Retinal pigment epithelial cell (primary cell): ENCODE measurements at regions not wholly inside any gene's neighbourhood (a gene's known extent, or its start where the extent isn't known, plus 50 kb on each side); places are given as distances from the start of the nearest gene placed in this dataset.
"Not testable (repeated sequence)": the region's sequence is repeated elsewhere in the genome, so short reads cannot be mapped to it uniquely, and the experiment has no call there.

Experiments
- DNase-seq: peaks from one replicate; pipeline ENCODE4 v3.0.0-alpha.2; 2010; ENCODE audit warnings: low read depth
- H3K4me3 ChIP-seq: 2 replicates; pipeline ENCODE4 v1.5.1; 2011; ENCODE audit warnings: mild to moderate bottlenecking, low read length, control low read depth, moderate library complexity
- CTCF ChIP-seq: conservative IDR thresholded peaks from 2 replicates; pipeline ENCODE4 v1.5.1; 2011; ENCODE audit warnings: low read depth, low read length, control low read depth, inconsistent platforms

DNA sequence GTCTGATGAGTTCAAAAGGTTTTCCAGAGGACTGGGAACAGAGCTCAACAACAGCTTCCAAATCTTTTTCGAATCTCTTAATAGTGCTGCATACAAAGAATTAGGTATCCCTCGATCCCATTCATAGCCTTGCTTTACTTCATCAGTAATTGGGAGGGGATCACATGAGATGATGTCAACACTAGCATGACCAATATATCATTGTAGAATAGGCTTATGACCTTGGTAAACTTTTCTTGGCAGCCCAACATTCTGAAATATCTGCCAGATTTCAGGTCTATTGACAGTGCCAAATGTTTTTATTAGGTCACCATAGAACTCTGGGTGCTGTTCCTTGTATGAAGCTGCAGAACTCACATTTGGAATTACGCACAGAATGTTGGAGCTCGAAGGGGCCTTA is 228.9 kb downstream of the FGF10 start:
- DNase-seq: no peak
- no peak overlapping the region for H3K4me3 ChIP-seq
- TF ChIP-seq CTCF: no peak

GRCh38 chr5:44150075-44150723 is 239.0 kb downstream of the FGF10 start:
- no peak for TF ChIP-seq CTCF
- H3K4me3 ChIP-seq: no peak overlapping the region

GRCh38 chr5:44117947-44118346 is 271.3 kb downstream of the FGF10 start:
- H3K4me3 ChIP-seq, DNase-seq: not testable (repeated sequence)

More at GRCh38 chr5:44150075-44150723, 239.0 kb downstream of the FGF10 start:
- DNase-seq: no peak

- not testable (repeated sequence) for DNase-seq, H3K4me3 ChIP-seq
These were observed 281.0 kb downstream of the FGF10 start for GRCh38 chr5:44108232-44108631.

- no peak for TF ChIP-seq CTCF
- DNase-seq: no peak
- H3K4me3 ChIP-seq: no peak overlapping the region
These were observed 289.6 kb downstream of the FGF10 start for GRCh38 chr5:44099643-44100042.

GRCh38 chr5:44089424-44090144 is 299.6 kb downstream of the FGF10 start:
- H3K4me3 ChIP-seq: no peak overlapping the region
- DNase-seq: no peak
- TF ChIP-seq CTCF: no peak

DNA sequence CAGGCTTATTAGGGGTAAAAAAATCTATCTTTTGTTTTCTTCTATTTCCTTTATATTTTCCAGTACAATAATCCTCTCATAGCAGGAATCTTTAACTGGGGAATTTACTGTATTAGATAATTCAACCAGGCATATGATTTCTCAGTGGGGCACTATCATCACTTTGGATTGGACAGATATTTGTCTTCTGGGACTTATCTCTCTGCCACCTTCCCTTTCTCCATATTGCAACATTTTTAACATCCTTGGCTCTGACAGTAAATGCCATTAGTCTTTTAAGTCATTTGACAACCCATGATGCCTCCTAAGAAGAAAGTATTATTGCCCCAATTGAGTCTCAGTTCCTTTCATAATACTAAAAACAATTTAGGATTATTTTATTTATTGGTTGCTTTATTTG is 304.1 kb downstream of the FGF10 start:
- no peak overlapping the region for H3K4me3 ChIP-seq
- TF ChIP-seq CTCF: no peak
- DNase-seq: no peak

GRCh38 chr5:44074547-44074946 is 314.7 kb downstream of the FGF10 start:
- H3K4me3 ChIP-seq, DNase-seq: not testable (repeated sequence)
